Mesodermal cell (in vitro differentiated cells): ENCODE measurements at regions not wholly inside any gene's neighbourhood (a gene's known extent, or its start where the extent isn't known, plus 50 kb on each side); places are given as distances from the start of the nearest gene placed in this dataset.

Source experiments
- H3K27ac ChIP-seq: 2 replicates; pipeline ENCODE4 v1.7.0; 2013; ENCODE audit warnings: mild to moderate bottlenecking, low read depth, low read length, moderate library complexity; ENCODE audit not compliant: severe bottlenecking
- H3K36me3 ChIP-seq: 2 replicates; pipeline ENCODE4 v1.7.1; 2013; ENCODE audit warnings: mild to moderate bottlenecking, low read length, moderate library complexity; ENCODE audit not compliant: control insufficient read depth, insufficient read depth
- H3K4me1 ChIP-seq: one replicate; pipeline ENCODE4 v1.7.1; 2013; ENCODE audit warnings: mild to moderate bottlenecking, low read length; ENCODE audit not compliant: insufficient read depth, control insufficient read depth, poor library complexity, severe bottlenecking
- H3K4me3 ChIP-seq: 2 replicates; pipeline ENCODE4 v1.7.0; 2013; ENCODE audit warnings: low read length, control low read depth, mild to moderate bottlenecking; ENCODE audit not compliant: insufficient read depth, poor library complexity, severe bottlenecking; ENCODE audit errors: extremely low read depth
- H3K9me3 ChIP-seq: 2 replicates; pipeline ENCODE4 v1.7.1; 2013; ENCODE audit warnings: mild to moderate bottlenecking, low read length, moderate library complexity; ENCODE audit not compliant: control insufficient read depth
- WGBS, 2 experiments: methylation state at CpG; one replicate each; pipeline ENCODE4 v1.1.5; 2013; ENCODE audit warnings: missing lambda C conversion rate in 2 of 2; ENCODE audit not compliant: insufficient coverage in 2 of 2; 5-methylcytosine and 5-hydroxymethylcytosine counted together

GRCh38 chr5:164005071-164005470 lies 499.7 kb downstream of the MAT2B start:
- H3K4me3 ChIP-seq, result no peak overlapping the region
- no peaks in the 10 kb centered on the region for H3K9me3 ChIP-seq
- no peaks in the 10 kb centered on the region for H3K4me1 ChIP-seq
- H3K27ac ChIP-seq, result no peak overlapping the region
- WGBS, 2 experiments, result no CpG with 5 or more reads among the region's 1 CpG
- no peaks in the 10 kb centered on the region for H3K36me3 ChIP-seq

DNA sequence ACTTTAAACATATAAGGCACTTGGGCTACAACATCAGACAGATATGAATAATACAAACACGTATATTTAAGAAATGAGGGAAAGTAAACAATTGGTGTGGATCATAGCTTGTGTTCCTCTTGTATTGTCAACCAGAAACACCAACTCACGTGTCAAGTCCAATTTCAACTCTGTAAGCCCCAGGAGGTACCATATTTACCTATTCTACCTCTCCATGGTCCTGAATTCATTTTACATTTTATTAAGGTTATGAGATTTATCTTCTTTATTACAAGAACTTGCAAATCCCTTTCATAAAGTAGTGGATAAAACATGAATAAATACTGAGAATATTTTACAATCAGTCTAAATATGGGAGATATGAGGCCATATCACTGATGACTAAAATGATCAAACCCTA lies 501.6 kb downstream of the MAT2B start:
- no peaks in the 10 kb centered on the region for H3K9me3 ChIP-seq
- no peaks in the 10 kb centered on the region for H3K4me1 ChIP-seq
- no CpG with 5 or more reads among the region's 2 CpGs for WGBS, 2 experiments
- no peaks in the 10 kb centered on the region for H3K36me3 ChIP-seq
- no peak overlapping the region for H3K27ac ChIP-seq
- H3K4me3 ChIP-seq, result no peak overlapping the region

GRCh38 chr5:164009621-164010020 lies 504.2 kb downstream of the MAT2B start:
- H3K27ac ChIP-seq, result no peak overlapping the region

GRCh38 chr5:164010900-164011299 lies 505.5 kb downstream of the MAT2B start:
- Histone ChIP-seq H3K36me3 (no peaks in the 10 kb centered on the region), H3K9me3 (no peaks in the 10 kb centered on the region), H3K4me1 (no peaks in the 10 kb centered on the region), H3K4me3 (no peak overlapping the region), H3K27ac (no peak overlapping the region)
- WGBS, 2 experiments, result 100% methylated on average over 2 of the region's 3 CpGs

More at GRCh38 chr5:164009621-164010020, 504.2 kb downstream of the MAT2B start:
- H3K9me3 ChIP-seq, result no peaks in the 10 kb centered on the region
- no peak overlapping the region for H3K4me3 ChIP-seq
- H3K4me1 ChIP-seq, result no peaks in the 10 kb centered on the region
- no peaks in the 10 kb centered on the region for H3K36me3 ChIP-seq
- 71 to 100% methylated on average over 1 of the region's 6 CpGs for WGBS, 2 experiments

DNA sequence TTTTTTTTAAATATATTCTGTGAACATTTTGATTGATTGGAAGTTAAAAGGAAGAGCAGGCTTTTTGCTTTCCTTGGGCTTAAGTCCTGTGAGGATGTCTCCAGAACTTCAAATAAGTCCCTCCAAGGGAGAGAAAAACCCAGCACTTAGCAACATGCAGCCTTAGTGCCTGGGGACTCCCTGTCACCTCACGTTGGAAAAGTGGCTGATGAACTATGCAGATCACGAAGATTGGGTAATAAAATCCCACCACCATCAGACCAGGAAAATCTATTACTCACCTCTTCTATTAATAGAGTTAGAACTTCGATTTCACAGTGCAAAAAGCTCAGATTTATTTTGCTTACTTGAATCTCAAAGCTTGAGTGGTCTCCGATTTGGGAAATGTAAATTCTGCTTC lies 507.0 kb downstream of the MAT2B start:
- Histone ChIP-seq H3K9me3 (no peaks in the 10 kb centered on the region), H3K4me1 (no peaks in the 10 kb centered on the region), H3K4me3 (no peak overlapping the region), H3K27ac (no peak overlapping the region), H3K36me3 (no peaks in the 10 kb centered on the region)
- 100% methylated on average over 1 of the region's 4 CpGs; no CpG with 5 or more reads in 1 of the 2 experiments for WGBS, 2 experiments

GRCh38 chr5:164013077-164013670 lies 507.8 kb downstream of the MAT2B start:
- Histone ChIP-seq H3K9me3 (no peaks in the 10 kb centered on the region), H3K4me3 (no peak overlapping the region), H3K4me1 (no peaks in the 10 kb centered on the region), H3K27ac (no peak overlapping the region), H3K36me3 (no peaks in the 10 kb centered on the region)
- 96 to 100% methylated on average over 1 to 3 of the region's 6 CpGs for WGBS, 2 experiments

DNA sequence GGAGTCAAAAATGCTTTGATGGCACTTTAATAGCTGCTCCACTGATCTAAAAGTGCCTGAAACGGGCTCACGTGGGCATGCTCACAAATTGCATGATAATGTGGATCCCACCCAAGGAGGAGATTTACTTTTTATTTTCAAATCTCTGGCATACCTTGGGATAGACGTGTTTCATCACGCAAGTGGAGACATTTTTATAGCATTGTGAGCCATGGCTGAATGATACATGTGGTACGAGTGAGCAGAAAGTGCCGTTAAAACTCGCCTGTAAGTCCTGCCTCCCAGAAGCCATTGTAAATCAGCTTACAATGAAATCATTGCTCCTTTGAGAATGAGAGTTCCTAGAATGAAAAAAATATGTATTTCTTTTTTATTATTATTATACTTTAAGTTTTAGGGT lies 514.7 kb downstream of the MAT2B start:
- WGBS, 2 experiments, result 93 to 97% methylated on average over 5 to 6 of the region's 7 CpGs
- H3K4me3 ChIP-seq, result no peak overlapping the region
- peaks cover 3% of the 10 kb centered on the region for H3K9me3 ChIP-seq
- no peaks in the 10 kb centered on the region for H3K36me3 ChIP-seq
- H3K4me1 ChIP-seq, result no peaks in the 10 kb centered on the region
- H3K27ac ChIP-seq, result no peak overlapping the region

DNA sequence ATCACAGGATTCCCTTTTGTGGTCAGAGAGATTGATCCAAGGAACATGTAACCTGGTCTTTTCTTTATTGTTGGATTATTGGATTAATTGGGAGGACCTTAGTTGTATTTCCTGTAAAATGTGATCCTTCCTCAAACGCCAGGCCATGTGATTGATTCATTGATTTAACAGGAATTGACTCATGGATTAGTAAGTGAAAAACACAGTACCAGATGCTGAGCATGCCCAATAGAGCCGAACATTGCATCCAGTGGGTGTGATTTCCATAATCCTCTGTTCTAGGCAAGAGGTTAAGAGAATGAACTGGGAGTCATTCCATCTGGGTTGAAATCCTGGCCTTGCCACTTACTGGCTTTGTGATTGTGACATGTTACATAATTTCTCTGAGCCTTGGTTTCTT lies 522.3 kb downstream of the MAT2B start:
- WGBS, 2 experiments, result 83 to 85% methylated on average over 2 of the region's 2 CpGs
- H3K36me3 ChIP-seq, result no peaks in the 10 kb centered on the region
- no peak overlapping the region for H3K4me3 ChIP-seq
- no peak overlapping the region for H3K27ac ChIP-seq
- no peaks in the 10 kb centered on the region for H3K4me1 ChIP-seq
- H3K9me3 ChIP-seq, result peaks cover 3% of the 10 kb centered on the region

- no peaks in the 10 kb centered on the region for H3K9me3 ChIP-seq
- H3K4me1 ChIP-seq, result no peaks in the 10 kb centered on the region
- no peak overlapping the region for H3K4me3 ChIP-seq
- WGBS, 2 experiments, result 83% methylated on average over 1 of the region's 3 CpGs; no CpG with 5 or more reads in 1 of the 2 experiments
- no peaks in the 10 kb centered on the region for H3K36me3 ChIP-seq
- no peak overlapping the region for H3K27ac ChIP-seq
These were observed 532.8 kb downstream of the MAT2B start for GRCh38 chr5:164038128-164038783.

DNA sequence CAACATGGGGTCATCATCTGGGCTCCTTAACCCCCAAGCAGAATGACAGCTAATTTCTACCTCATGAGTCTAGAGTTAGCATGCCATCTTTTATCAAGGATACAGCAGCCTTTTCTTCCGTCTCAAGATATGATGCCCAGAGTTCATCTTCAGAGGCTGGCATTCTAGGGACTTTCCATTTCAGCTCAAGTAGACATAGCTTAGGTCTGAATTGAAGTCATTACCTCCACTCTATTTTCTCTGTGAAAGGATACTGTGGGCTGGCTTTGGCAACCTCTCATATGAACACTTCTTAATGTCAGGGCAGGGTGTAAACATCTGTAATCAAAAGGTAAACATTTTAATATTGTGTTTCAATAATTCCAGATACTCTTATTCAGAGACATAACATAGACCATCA lies 535.7 kb downstream of the MAT2B start:
- Histone ChIP-seq H3K36me3 (no peaks in the 10 kb centered on the region), H3K4me3 (no peak overlapping the region), H3K27ac (no peak overlapping the region), H3K4me1 (no peaks in the 10 kb centered on the region), H3K9me3 (no peaks in the 10 kb centered on the region)
- WGBS, 2 experiments, result 83 to 100% methylated on average over 1 of the region's 1 CpG

DNA sequence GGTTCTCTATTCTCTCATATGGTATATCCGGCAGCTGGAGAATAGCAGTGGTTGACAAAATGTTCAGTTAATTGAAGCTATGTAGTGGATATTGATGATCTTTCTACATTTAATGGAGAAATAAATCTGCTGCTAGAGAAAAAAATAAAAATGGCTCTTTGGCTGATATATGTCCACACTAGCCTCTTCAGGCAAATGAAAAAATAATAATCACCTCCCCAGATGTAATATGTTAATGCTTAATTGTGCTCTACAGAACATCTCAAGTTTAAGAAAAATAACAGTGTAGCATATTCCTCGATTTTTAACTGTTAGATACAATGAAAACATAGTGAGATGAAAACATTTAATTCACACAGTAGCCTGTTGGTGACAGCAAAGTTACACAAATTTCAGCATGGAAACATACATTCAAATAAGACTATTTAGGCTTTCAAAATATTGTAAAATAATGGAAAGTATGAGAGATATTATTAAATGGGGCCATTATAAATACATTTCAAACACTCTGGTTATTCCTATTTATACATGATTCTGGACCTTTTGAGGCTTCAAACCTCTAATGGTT lies 543.0 kb downstream of the MAT2B start:
- no peak overlapping the region for H3K27ac ChIP-seq
- no peaks in the 10 kb centered on the region for H3K9me3 ChIP-seq
- no peaks in the 10 kb centered on the region for H3K4me1 ChIP-seq
- WGBS, 2 experiments, result 100% methylated on average over 1 of the region's 2 CpGs; no CpG with 5 or more reads in 1 of the 2 experiments
- no peak overlapping the region for H3K4me3 ChIP-seq
- no peaks in the 10 kb centered on the region for H3K36me3 ChIP-seq
